Activated naive CD4-positive, alpha-beta T cell treated with Interleukin-2 at 50 U/mL for 16 hours (primary cell): ENCODE measurements at regions not wholly inside any gene's neighbourhood (a gene's known extent, or its start where the extent isn't known, plus 50 kb on each side); places are given as distances from the start of the nearest gene placed in this dataset.

Experiments
- DNase-seq: peaks from one replicate; pipeline ENCODE4 v3.0.0-alpha.2; 2020

DNA sequence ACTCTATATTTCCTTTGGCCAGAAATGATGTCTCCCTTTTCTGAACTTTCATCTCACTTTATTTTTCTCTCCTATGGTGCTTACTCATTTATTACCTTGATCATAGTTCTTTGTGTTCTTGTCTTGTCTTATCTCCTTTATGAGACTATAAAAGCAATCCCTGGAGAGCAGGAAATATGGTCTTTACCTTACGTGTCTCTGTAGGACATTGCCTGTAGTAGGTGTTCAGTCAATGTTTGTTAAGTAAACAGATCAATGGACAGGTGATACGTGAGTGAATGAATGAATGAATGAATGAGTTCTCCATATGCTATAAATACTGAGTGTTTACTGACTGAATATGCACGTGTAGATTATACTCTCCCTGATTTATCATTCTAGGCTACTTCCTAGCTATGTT, 193.7 kb upstream of the HMGA2 start:
- DNase-seq, result no peak

DNA sequence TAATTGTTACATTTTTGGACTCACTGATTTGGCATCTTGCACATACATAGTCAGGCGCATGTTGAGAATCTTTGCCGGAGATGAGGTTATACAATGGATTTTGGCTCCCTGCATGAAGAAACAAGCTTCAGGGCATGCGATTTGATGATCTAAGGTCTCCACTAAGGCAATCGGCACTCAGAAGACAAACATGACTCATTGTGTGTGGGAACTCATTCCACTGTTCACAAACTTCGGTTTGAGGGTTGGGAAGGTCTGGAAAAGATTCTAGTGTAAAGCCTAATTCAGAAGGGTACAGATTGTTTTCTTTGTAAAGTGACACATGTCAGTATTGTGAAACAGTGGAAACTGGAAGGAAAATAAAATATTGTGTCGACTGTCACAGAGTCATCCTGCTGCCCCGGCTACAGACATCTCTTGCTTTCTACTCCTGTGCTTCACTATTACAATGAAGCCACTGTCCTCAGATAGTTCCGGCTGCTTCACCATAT, 192.6 kb upstream of the HMGA2 start:
- no peak for DNase-seq

DNA sequence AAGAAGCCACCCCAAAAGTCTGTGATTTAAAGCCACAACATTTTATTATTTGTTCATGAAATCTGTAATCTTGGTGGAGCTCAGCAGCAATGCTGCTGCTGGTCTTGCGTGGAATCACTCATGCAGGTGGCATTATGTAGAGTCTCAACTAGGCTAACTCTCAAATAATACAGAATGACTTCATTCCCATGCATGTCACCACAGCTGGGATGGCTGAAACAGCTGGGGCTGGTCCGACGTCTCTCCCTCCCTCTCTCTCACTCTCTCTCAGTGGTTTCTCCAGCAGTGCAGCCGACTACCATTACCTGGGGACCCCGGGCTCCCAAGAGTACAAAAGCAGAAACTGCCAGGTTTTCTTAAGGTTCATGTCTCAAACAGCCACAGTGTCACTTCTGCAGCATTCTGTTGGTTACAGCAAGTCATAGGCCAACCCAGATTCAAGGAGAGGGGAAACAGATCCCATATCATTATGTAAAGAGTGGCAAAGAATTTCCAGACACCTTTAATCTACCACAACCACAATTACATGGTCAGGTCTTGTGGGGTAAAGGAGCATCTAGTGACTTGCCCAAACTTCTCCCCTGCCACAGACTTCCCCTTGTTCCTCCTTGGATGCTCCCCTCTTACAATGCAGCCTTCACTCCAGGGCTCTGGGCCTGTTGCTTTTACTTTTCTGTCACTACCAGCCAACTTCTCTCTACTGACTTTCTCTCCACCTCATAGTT, 192.0 kb upstream of the HMGA2 start:
- no peak for DNase-seq

- no peak for DNase-seq
Measured at GRCh38 chr12:65634061-65634460, 190.2 kb upstream of the HMGA2 start.

GRCh38 chr12:65634626-65635331, 189.5 kb upstream of the HMGA2 start:
- no peak for DNase-seq

- DNase-seq, result no peak
Measured at GRCh38 chr12:65636436-65636835, 187.8 kb upstream of the HMGA2 start.

- DNase-seq, result no peak
Measured at GRCh38 chr12:65637150-65637549, 187.1 kb upstream of the HMGA2 start.

DNA sequence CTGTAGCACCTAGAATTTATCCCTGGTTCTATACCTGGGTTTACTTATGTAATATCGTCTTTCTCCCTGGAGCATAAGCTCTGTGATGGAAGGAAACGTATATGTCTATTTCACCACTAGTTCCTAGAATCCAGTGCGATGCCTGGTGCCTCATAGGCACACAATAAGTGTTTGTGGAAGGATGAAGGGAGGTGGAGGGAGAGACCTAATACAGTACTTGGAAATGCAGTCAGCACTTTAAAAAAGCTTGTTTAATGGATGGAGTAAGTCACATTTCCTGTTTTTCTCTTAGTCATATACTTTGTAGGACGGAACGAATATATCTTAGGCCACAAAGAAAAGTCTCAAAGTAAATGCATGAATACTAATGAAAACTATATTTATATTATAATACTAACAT, 186.5 kb upstream of the HMGA2 start:
- DNase-seq, result no peak

DNA sequence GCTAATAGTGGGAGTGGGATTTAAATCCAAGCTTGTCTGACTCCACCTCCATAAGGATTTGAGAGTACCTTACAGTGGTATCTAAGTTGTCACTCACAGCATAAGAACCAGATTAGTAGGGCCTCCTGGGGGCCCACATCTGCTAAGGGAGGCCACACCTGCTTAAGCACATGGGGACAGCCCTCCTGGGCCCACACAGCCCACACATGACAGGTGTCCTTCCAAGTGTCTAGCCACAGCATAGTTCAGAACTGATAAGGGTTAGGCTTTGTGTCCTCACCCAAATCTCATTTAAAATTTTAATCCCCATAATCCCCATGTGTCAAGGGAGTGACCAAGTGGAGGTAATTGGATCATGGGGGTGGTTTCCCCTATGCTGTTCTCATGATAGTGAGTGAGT, 186.0 kb upstream of the HMGA2 start:
- no peak for DNase-seq

DNA sequence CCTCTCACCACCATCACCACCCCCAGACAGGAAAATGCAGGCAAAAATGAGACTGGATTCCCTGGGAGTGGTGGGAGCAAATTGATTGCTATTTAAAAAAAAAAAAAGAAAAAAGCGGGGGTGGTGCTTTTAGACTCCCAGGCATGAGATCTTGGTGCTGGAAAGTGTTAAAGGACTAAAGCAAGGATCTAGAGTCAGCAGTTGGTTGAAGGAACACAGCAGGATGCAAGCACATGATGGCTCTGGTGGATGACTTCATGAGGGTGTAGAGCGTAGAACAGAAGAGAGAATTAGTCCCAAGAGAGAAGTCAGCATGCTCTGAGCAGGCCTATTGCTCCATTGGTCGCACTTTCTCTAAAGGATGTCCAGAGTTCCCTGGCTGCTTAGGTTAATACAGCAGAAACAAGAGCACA, 183.8 kb upstream of the HMGA2 start:
- DNase-seq, result no peak

DNA sequence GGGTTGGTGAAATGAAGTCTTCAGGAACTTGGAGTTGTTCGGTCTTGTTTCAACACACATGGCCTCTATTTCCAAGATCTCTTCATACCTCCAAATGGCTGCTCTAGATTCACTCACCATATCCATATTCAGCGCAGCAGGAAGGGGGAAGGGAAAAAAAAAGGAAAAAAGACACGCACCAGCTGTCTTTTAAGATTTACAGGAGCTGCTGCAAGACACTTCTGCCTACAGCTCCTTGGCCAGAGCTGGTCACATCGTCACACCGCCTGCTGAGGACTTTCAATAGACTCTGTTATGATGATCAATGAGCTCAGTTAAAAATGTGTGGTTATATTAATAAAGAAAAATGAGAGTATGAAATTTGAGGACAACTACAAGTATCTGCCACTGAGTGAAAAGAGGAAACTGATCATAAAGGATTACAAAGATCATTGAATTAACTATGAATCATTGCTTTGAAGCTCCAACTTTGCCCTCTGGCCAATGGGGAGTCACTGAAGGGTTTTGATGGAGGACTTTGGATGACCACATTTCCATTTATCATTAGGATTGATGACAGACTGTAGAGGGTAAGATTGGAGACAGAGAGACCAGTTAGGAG, 182.1 kb upstream of the HMGA2 start:
- DNase-seq, result no peak

- no peak for DNase-seq
Measured at GRCh38 chr12:65643171-65643570, 181.1 kb upstream of the HMGA2 start.

DNA sequence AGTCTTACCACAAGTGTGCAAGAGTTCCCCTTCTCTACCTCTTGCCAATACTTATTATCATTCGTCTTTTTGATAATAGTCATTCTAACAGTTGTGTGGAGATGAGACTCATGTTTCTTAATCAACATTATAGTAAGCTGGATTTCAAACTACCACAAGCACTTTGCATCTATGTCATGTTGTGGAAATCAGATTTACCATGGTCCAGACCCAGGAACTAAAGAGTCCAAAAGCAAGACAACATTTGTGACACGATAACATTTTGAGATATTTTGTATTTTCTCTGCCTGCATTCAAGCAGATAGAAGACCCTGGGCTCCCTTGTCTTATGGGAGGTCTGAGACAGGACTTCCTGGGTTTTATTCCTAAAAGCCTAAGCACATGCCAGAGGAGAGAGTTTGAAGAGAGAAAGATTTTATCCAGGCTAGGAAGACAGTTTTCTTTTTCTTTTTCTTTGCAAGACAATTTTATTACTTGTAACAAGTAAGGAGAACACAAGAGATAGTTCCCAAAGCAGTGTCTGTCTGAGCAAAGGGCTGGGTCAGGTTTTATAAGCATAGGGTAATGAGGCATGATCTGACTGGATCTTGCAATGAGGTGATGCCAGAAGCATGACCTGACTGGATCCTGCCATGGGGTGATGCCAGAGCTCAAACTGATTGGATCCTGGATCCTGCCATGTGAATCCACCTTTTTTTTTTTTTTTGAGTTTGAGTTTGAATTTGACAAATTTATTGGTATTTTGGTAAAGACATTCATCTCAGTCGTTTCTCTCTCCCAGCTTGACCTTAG, 180.5 kb upstream of the HMGA2 start:
- DNase-seq, result no peak

DNA sequence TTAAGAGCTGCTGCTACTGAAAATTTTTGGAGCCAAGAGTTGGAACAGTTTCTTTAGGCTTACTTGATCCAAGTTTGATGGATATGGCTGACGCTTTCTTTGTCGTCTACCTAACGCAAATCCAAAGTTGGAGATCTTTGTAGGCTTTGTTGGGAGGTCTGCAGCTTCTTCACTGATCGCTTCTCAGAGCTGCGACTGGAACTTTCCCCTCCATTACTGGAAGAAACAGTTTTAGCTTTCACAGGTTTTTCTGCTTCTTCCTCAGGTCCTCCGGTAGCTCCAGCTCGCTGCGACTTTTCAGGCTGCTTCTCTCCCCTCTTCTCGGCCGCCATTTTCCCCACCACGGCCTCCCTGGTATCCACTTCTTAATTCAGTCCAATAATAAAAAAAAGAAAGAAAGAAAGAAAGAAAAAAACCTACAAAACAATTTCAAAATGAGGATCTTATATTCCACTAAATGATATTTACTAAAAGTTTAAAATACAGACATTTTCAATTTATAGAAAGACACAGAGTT, 178.1 kb upstream of the HMGA2 start:
- no peak for DNase-seq

GRCh38 chr12:65647074-65647473, 177.2 kb upstream of the HMGA2 start:
- DNase-seq, result no peak

- DNase-seq, result no peak
Measured at GRCh38 chr12:65648461-65648860, 175.8 kb upstream of the HMGA2 start.

DNA sequence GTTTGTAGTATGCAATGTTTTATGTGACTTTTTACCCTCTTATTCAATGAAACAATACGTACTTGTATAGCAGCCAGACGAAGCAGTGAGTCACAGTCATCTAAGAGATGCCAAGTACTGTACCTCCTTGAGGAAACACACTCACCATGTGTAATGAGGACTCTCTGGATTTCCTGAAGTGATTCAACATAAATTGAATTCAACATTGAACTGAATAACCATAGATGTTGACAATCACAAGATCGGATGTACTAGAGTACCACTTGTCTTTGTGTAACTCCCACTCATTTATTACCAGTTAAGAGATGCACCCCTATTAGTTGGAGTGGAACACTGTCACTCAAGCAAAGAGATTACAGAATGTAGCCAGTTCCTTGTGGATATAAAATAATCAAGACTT, 175.2 kb upstream of the HMGA2 start:
- DNase-seq, result no peak

- no peak for DNase-seq
Measured at GRCh38 chr12:65651060-65651459, 173.2 kb upstream of the HMGA2 start.

GRCh38 chr12:65653321-65653720, 171.0 kb upstream of the HMGA2 start:
- DNase-seq, result no peak

GRCh38 chr12:65653946-65654629, 170.2 kb upstream of the HMGA2 start:
- DNase-seq, result no peak

DNA sequence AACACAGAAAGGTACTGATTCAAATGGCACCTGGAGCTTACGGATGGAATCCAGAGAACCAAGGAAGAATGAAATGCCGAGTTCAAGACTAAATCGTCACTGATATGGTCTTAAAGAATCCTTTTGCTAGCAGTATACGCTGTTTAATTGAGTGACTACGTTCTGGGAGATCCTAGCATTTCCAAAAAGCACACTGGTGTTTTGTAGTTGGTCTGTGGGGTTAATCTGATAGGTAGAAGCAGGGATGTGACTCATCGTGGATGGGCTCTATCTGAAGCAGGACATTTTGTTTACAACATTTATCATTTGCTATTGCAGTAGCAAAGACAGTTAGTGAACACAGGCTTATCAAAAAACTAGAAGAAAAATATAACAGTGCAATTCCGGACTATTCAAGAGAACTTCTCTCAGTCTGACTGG, 169.2 kb upstream of the HMGA2 start:
- no peak for DNase-seq

DNA sequence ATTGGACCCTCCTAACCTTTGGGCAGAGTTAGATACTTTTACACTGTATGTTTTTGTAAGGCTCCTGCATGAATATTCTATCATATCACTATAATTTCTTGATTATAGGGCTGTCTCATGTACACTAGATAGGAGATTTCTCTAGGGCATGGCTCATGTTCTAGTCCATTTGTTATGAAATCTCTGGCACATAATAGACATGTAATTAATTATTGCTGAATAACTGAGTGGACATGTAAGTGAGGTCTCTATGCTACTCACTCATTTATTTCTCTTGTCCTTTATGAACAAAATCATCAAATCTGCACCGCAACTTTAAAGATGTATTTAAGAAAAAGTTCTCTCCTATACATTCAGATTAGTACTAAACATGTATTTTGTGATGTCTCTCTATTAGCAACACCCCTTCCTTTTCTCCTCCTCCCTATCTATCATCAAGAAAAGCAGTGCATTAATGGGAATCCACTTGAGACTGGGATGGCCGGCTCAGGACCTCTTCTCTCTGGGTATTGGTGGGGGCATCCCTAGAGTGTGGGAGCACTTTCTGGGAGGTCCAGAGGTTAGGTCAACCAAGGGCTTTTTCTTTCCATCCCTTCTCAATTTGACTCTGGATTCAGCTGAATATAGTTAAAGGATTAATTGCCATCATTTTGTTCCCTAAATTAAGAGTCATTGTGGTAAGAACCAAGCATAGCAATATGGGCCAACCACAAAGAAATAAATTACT, 168.0 kb upstream of the HMGA2 start:
- no peak for DNase-seq
